ENCODE measurements at regions not wholly inside any gene's neighbourhood (a gene's known extent, or its start where the extent isn't known, plus 50 kb on each side); places are given as distances from the start of the nearest gene placed in this dataset.

- TF ChIP-seq CTCF (IDR thresholded peaks at IDR 0.05; ENCODE audit: low read depth, low read length, missing input control): no peak
- TF ChIP-seq GABPA (IDR thresholded peaks at IDR 0.05 in 1 of 2, conservative IDR thresholded peaks at IDR 0.05 in 1 of 2): no peak
- no peak for TF ChIP-seq EGR1 (IDR thresholded peaks at IDR 0.05; ENCODE audit: low read depth in 2 of 2)
- no peak for TF ChIP-seq RAD21 (IDR thresholded peaks at IDR 0.05)
- no peak for TF ChIP-seq FOXA1 (IDR thresholded peaks at IDR 0.05)
- TF ChIP-seq TAF1 (conservative IDR thresholded peaks at IDR 0.05): no peak
- TF ChIP-seq SP1 (IDR thresholded peaks at IDR 0.05): no peak
Measured at GRCh38 chr13:44649834-44650233, 73.7 kb upstream of the TSC22D1 start.

All from liver (tissue), 3 donors.